RWPE2 (cell line): ENCODE measurements at regions not wholly inside any gene's neighbourhood (a gene's known extent, or its start where the extent isn't known, plus 50 kb on each side); places are given as distances from the start of the nearest gene placed in this dataset.

Experiments used
- ATAC-seq: fragments of 200-7000 bp; cut with Tn5 transposase; 3 replicates; pipeline ENCODE4 v1.9.1; 2021; ENCODE audit warnings: low read depth
- DNase-seq: peaks from one replicate; pipeline ENCODE4 v3.0.0-alpha.2; 2020; ENCODE audit warnings: low spot score
- H3K27ac ChIP-seq: fragments of 450-650 bp; 2 replicates; pipeline ENCODE4 v1.5.1; 2017; ENCODE audit warnings: mild to moderate bottlenecking; ENCODE audit not compliant: poor library complexity, severe bottlenecking
- H3K27me3 ChIP-seq: fragments of 250-450 bp; sonication (Bioruptor Pico); 2 replicates; pipeline ENCODE4 v1.5.1; 2021; ENCODE audit warnings: mild to moderate bottlenecking, moderate library complexity; ENCODE audit not compliant: insufficient read depth, poor library complexity, severe bottlenecking
- H3K36me3 ChIP-seq: fragments of 250-450 bp; sonication (Bioruptor Pico); 2 replicates; pipeline ENCODE4 v1.5.1; 2020; ENCODE audit warnings: low read depth, mild to moderate bottlenecking, moderate library complexity
- H3K4me1 ChIP-seq: fragments of 250-450 bp; sonication (Bioruptor Pico); 2 replicates; pipeline ENCODE4 v1.5.1; 2021; ENCODE audit warnings: mild to moderate bottlenecking, moderate library complexity; ENCODE audit not compliant: insufficient read depth, poor library complexity, severe bottlenecking
- H3K4me3 ChIP-seq: fragments of 250-450 bp; sonication (Bioruptor Pico); 2 replicates; pipeline ENCODE4 v1.5.1; 2021; ENCODE audit warnings: mild to moderate bottlenecking, moderate library complexity; ENCODE audit not compliant: severe bottlenecking
- H3K9me3 ChIP-seq: fragments of 250-450 bp; sonication (Bioruptor Pico); 2 replicates; pipeline ENCODE4 v1.5.1; 2021; ENCODE audit warnings: mild to moderate bottlenecking, moderate library complexity; ENCODE audit not compliant: severe bottlenecking
- CTCF ChIP-seq: fragments of 450-650 bp; IDR thresholded peaks from one replicate; pipeline ENCODE4 v1.5.1; 2017; ENCODE audit warnings: mild to moderate bottlenecking, moderate library complexity; ENCODE audit not compliant: poor library complexity, severe bottlenecking

GRCh38 chr7:88700725-88701124, 58.8 kb upstream of the ZNF804B start:
- H3K27me3 ChIP-seq = peaks cover 5% of the 10 kb centered on the region
- TF ChIP-seq CTCF = no peak
- no peaks in the 10 kb centered on the region for H3K36me3 ChIP-seq
- DNase-seq (no peak), ATAC-seq (no peak)
- H3K9me3 ChIP-seq = no peaks in the 10 kb centered on the region
- no peak overlapping the region for H3K4me3 ChIP-seq
- H3K4me1 ChIP-seq = no peaks in the 10 kb centered on the region
- no peak overlapping the region for H3K27ac ChIP-seq

GRCh38 chr7:88694207-88694606, 65.3 kb upstream of the ZNF804B start:
- Histone ChIP-seq H3K4me3 (no peak overlapping the region), H3K36me3 (no peaks in the 10 kb centered on the region), H3K27ac (no peak overlapping the region), H3K4me1 (no peaks in the 10 kb centered on the region), H3K9me3 (no peaks in the 10 kb centered on the region), H3K27me3 (peaks cover 4% of the 10 kb centered on the region)
- DNase-seq (no peak), ATAC-seq (no peak)
- TF ChIP-seq CTCF = no peak

GRCh38 chr7:88693131-88693530, 66.4 kb upstream of the ZNF804B start:
- no peak overlapping the region for H3K27ac ChIP-seq
- H3K27me3 ChIP-seq = peaks cover 9% of the 10 kb centered on the region
- no peak overlapping the region for H3K4me3 ChIP-seq
- no peak for TF ChIP-seq CTCF
- ATAC-seq (no peak), DNase-seq (no peak)
- H3K9me3 ChIP-seq = no peaks in the 10 kb centered on the region
- no peaks in the 10 kb centered on the region for H3K36me3 ChIP-seq
- H3K4me1 ChIP-seq = no peaks in the 10 kb centered on the region

- Histone ChIP-seq H3K27ac (no peak overlapping the region), H3K36me3 (no peaks in the 10 kb centered on the region), H3K9me3 (no peaks in the 10 kb centered on the region), H3K27me3 (peaks cover 11% of the 10 kb centered on the region), H3K4me3 (no peak overlapping the region), H3K4me1 (no peaks in the 10 kb centered on the region)
- DNase-seq (no peak), ATAC-seq (no peak)
- no peak for TF ChIP-seq CTCF
Measured at GRCh38 chr7:88692493-88692892, 67.0 kb upstream of the ZNF804B start.

- H3K4me1 ChIP-seq = no peaks in the 10 kb centered on the region
- H3K27ac ChIP-seq = no peak overlapping the region
- peaks cover 11% of the 10 kb centered on the region for H3K27me3 ChIP-seq
- H3K4me3 ChIP-seq = no peak overlapping the region
- no peaks in the 10 kb centered on the region for H3K36me3 ChIP-seq
- H3K9me3 ChIP-seq = no peaks in the 10 kb centered on the region
- ATAC-seq (no peak), DNase-seq (no peak)
- no peak for TF ChIP-seq CTCF
Measured at GRCh38 chr7:88689821-88690220, 69.7 kb upstream of the ZNF804B start.
